Uterus (tissue), 3 donors: ENCODE measurements at regions not wholly inside any gene's neighbourhood (a gene's known extent, or its start where the extent isn't known, plus 50 kb on each side); places are given as distances from the start of the nearest gene placed in this dataset.

Source experiments
- DNase-seq, 2 donors: peaks; one replicate each; pipeline ENCODE4 v3.0.0-alpha.2; 2019 to 2020
- H3K27ac ChIP-seq, 2 donors: fragments of 200-600 bp; sonication (generic); 1 replicate in 1 of 2; 2 replicates in 1 of 2; pipeline ENCODE4 v1.5.1; 2016 to 2018
- H3K27me3 ChIP-seq, 2 donors: fragments of 200-600 bp; sonication (generic); one replicate each; pipeline ENCODE4 v1.5.1; 2018 to 2019; ENCODE audit warnings: control low read depth in 1 of 2
- H3K36me3 ChIP-seq, 2 donors: fragments of 200-600 bp; sonication (generic); one replicate each; pipeline ENCODE4 v1.5.1; 2019; ENCODE audit warnings: control low read depth in 1 of 2
- H3K4me1 ChIP-seq, 2 donors: fragments of 200-600 bp; sonication (generic); one replicate each; pipeline ENCODE4 v1.5.1; 2018 to 2019; ENCODE audit warnings: control low read depth in 1 of 2
- H3K4me3 ChIP-seq, 2 donors: fragments of 200-600 bp; sonication (generic); 1 replicate in 1 of 2; 2 replicates in 1 of 2; pipeline ENCODE4 v1.5.1; 2018 to 2019; ENCODE audit warnings: mild to moderate bottlenecking in 1 of 2
- H3K9me3 ChIP-seq, 2 donors: fragments of 200-600 bp; sonication (generic); one replicate each; pipeline ENCODE4 v1.5.1; 2019; ENCODE audit warnings: control low read depth in 1 of 2
- POLR2A ChIP-seq, 2 donors: fragments of 450-650 bp; IDR thresholded peaks; one replicate each; pipeline ENCODE4 v1.6.1; 2016; ENCODE audit warnings: antibody characterized with exemption in 2 of 2, mild to moderate bottlenecking in 1 of 2, moderate library complexity in 1 of 2
- intact Hi-C: fragments of 100-400 bp; cut with DNase I; formaldehyde crosslinking; loops from one replicate; pipeline ENCODE4 v1.15.1; 2023; ENCODE audit warnings: low total_unique reads
- TF ChIP-seq, protein P1 (sequence below), 4 experiments: fragments of 200-600 bp in 2 of 4; fragments of 450-650 bp in 2 of 4; sonication (generic) in 2 of 4; IDR thresholded peaks; one replicate each; pipeline ENCODE4 v1.5.1; 2016 to 2019; ENCODE audit warnings: antibody characterized with exemption in 4 of 4, mild to moderate bottlenecking in 2 of 4, moderate library complexity in 1 of 4
- donor health status: DM: yes; HTN: yes; CAD: no.

DNA sequence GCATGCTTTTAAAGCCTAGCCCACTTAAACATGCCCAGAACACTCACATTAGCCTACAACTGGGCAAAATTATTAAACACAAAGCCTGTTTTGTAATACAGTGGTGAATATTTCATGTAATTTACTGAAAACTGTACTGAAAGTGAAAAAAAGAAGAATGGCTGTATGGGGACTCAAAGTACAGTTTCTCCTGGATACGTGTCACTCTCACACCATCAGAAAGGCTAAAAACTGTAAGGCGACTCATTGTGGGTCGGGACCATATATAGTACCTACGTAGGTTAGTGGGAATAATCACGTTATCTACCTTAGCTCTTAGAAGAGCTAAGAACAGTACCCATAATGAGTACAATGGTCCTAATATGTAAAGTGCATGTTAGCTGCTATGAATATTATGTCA, 80.2 kb upstream of the SPATA12 start:
- no peaks in the 10 kb centered on the region for H3K36me3 ChIP-seq
- H3K4me1 ChIP-seq, result peaks cover 0 to 6% of the 10 kb centered on the region in 2 donors
- H3K27ac ChIP-seq, result no peak overlapping the region
- no peaks in the 10 kb centered on the region for H3K9me3 ChIP-seq
- H3K27me3 ChIP-seq, result no peaks in the 10 kb centered on the region
- H3K4me3 ChIP-seq, result no peak overlapping the region
- intact Hi-C loops, result loop anchor here (10.0 kb wide), 1 partner anchor 175 kb away; the partner anchor contains the start of gene ARHGEF3
- TF ChIP-seq POLR2A (IDR thresholded peaks at IDR 0.05), result no peak
- TF ChIP-seq, protein P1, sequence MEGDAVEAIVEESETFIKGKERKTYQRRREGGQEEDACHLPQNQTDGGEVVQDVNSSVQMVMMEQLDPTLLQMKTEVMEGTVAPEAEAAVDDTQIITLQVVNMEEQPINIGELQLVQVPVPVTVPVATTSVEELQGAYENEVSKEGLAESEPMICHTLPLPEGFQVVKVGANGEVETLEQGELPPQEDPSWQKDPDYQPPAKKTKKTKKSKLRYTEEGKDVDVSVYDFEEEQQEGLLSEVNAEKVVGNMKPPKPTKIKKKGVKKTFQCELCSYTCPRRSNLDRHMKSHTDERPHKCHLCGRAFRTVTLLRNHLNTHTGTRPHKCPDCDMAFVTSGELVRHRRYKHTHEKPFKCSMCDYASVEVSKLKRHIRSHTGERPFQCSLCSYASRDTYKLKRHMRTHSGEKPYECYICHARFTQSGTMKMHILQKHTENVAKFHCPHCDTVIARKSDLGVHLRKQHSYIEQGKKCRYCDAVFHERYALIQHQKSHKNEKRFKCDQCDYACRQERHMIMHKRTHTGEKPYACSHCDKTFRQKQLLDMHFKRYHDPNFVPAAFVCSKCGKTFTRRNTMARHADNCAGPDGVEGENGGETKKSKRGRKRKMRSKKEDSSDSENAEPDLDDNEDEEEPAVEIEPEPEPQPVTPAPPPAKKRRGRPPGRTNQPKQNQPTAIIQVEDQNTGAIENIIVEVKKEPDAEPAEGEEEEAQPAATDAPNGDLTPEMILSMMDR (IDR thresholded peaks at IDR 0.05), result no peak
- no peak for DNase-seq

DNA sequence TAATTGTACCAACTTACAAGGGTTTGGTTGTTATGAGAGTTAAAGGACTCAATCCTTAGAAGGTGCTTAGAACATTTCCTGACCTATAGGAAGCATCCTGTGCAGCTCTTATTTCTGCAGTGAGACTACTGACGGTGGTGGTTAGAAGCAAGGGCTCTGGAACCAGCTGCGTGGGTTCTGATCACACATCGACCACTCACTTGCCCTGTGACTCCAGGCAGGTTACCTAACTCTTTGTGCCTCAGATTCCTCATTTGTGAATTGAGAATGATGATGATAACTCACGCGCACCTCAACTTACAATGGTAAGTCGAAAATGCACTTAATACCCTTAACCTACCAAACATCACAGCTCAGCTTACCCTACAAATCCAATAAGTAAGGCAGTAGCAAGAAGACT, 80.7 kb upstream of the SPATA12 start:
- intact Hi-C loops, result loop anchor here (10.0 kb wide), 1 partner anchor 175 kb away; the partner anchor contains the start of gene ARHGEF3
- Histone ChIP-seq H3K4me1 (peaks cover 0 to 6% of the 10 kb centered on the region in 2 donors), H3K36me3 (no peaks in the 10 kb centered on the region), H3K27me3 (no peaks in the 10 kb centered on the region), H3K9me3 (no peaks in the 10 kb centered on the region), H3K4me3 (no peak overlapping the region), H3K27ac (no peak overlapping the region)
- TF ChIP-seq, protein P1 (IDR thresholded peaks at IDR 0.05), result no peak
- TF ChIP-seq POLR2A (IDR thresholded peaks at IDR 0.05), result no peak
- no peak for DNase-seq

DNA sequence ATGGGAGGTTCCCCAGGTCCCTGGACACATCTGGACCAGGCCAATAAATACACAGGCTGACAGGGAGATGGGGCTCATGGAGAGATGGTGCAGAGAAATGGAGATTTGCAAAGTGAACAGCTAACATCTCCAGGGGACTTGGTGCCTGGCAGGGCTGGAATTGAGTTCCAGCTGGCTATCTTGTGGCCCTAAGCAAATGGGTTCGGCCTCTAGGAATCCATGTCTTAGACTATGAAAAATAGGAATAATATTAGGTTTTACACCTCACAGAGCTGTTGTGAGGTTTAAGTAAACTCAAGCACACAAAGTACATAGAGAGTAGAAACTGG, 82.9 kb upstream of the SPATA12 start:
- no peaks in the 10 kb centered on the region for H3K27me3 ChIP-seq
- no peak for TF ChIP-seq POLR2A (IDR thresholded peaks at IDR 0.05)
- TF ChIP-seq, protein P1 (IDR thresholded peaks at IDR 0.05), result no peak
- peak overlapping the region; percentile 73 to 85 for H3K27ac ChIP-seq
- H3K36me3 ChIP-seq, result no peaks in the 10 kb centered on the region
- intact Hi-C loops, result no loop called here
- H3K9me3 ChIP-seq, result no peaks in the 10 kb centered on the region
- H3K4me3 ChIP-seq, result no peak overlapping the region
- peaks cover 0 to 6% of the 10 kb centered on the region in 2 donors for H3K4me1 ChIP-seq
- no peak for DNase-seq

DNA sequence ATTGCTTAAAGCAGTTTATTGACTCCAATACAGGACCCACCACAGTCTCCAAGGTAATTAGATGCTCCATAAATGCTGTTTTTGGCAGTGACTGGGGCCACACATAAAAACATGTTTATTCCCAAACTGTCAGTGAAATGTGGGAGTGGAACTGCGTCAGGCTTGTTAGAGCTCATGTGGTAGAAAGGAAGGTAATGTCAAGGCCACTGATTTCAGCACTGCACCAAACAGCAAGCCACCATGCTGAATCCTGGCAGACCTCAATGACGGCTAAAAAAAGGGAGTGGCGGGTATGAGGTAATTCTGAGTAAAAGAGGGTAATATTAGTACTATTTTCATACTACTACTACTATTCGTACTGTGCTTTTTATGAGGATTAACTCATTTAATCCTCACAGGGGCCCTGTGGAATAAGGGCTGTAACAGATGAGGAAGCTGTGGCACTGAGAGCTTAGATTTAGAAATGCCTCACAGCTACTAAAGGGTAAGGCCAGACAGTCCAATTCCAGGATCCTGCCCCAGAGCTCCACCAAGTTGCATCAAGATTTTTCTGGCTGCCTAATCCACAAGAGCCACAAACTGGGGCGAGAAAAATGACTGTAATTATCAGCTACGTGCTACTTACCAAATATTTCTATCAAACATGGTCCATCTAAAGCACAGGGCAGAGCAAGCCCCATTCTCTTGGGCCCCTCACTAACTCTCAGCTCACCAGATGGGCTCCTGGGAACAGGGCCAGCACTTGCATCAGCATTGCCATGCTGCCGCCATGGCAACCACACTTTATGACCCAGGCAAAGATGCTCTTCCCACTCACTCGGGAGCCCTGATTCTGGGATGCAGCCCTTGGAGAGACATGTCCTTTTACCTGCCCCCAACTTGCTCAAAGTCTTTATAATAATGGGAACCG, 83.6 kb upstream of the SPATA12 start:
- H3K27ac ChIP-seq, result peak overlapping the region; percentile 73 to 85
- intact Hi-C loops, result no loop called here

DNA sequence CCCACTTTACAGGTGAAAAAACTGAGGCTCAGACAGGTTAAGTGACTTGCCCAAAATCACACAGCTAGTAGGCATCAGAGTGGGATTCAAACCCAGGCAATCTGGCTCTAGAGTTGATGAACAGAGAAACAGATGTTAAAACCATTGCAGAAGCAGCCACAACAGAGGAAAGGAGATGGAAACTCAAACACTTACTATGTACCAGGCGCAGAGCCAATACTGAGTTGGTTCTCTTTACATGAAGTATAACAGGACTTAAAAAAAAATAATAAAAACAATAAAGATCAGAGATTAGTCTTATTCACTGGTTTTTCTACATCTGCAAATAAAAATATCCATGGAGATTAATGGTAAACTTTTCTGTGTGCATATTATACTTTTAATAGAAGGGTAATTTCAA, 84.9 kb upstream of the SPATA12 start:
- peaks cover 0 to 6% of the 10 kb centered on the region in 2 donors for H3K4me1 ChIP-seq

More for the DNA sequence above, 83.6 kb upstream of the SPATA12 start:
- DNase-seq, result peak; percentile 43 to 65
- H3K4me3 ChIP-seq, result no peak overlapping the region
- no peaks in the 10 kb centered on the region for H3K9me3 ChIP-seq
- no peaks in the 10 kb centered on the region for H3K27me3 ChIP-seq
- H3K36me3 ChIP-seq, result no peaks in the 10 kb centered on the region
- H3K4me1 ChIP-seq, result peaks cover 0 to 6% of the 10 kb centered on the region in 2 donors
- TF ChIP-seq, protein P1 (IDR thresholded peaks at IDR 0.05), result no peak
- no peak for TF ChIP-seq POLR2A (IDR thresholded peaks at IDR 0.05)

More for the DNA sequence above, 84.9 kb upstream of the SPATA12 start:
- H3K9me3 ChIP-seq, result no peaks in the 10 kb centered on the region
- H3K27me3 ChIP-seq, result no peaks in the 10 kb centered on the region
- H3K36me3 ChIP-seq, result no peaks in the 10 kb centered on the region
- TF ChIP-seq, protein P1 (IDR thresholded peaks at IDR 0.05), result no peak
- TF ChIP-seq POLR2A (IDR thresholded peaks at IDR 0.05), result no peak
- intact Hi-C loops, result no loop called here
- peak in 1 of 2 donors; percentile 55 for DNase-seq
- H3K4me3 ChIP-seq, result no peak overlapping the region
- H3K27ac ChIP-seq, result peak overlapping the region; percentile 63 to 85
